Kidney (tissue), 13 donors: ENCODE measurements at regions not wholly inside any gene's neighbourhood (a gene's known extent, or its start where the extent isn't known, plus 50 kb on each side); places are given as distances from the start of the nearest gene placed in this dataset.

ENCODE experiments used
- DNase-seq, 5 donors: peaks; one replicate each; pipeline ENCODE4 v3.0.0-alpha.2; 2013 to 2020
- FAIRE-seq: peaks from 2 replicates; lab custom pipeline; 2012; peaks lifted over from hg19 to GRCh38; lab: Jason Lieb, UNC
- H3K27ac ChIP-seq, 2 donors: one replicate each; pipeline ENCODE4 v1.7.0; 2013; ENCODE audit warnings: low read depth in 2 of 2, low read length in 2 of 2, inconsistent platforms in 1 of 2
- H3K27me3 ChIP-seq: one replicate; pipeline ENCODE4 v1.7.1; 2013; ENCODE audit warnings: low read length, inconsistent platforms; ENCODE audit not compliant: control insufficient read depth, insufficient read depth
- H3K36me3 ChIP-seq, 3 donors: one replicate each; pipeline versions ENCODE4 v1.7.0 to v1.7.1; 2013; ENCODE audit warnings: low read length in 3 of 3, control low read depth in 1 of 3, inconsistent platforms in 1 of 3; ENCODE audit not compliant: insufficient read depth in 3 of 3, control insufficient read depth in 2 of 3
- H3K4me1 ChIP-seq, 3 donors: one replicate each; pipeline versions ENCODE4 v1.7.0 to v1.7.1; 2013; ENCODE audit warnings: low read length in 3 of 3, inconsistent platforms in 1 of 3, low read depth in 1 of 3; ENCODE audit not compliant: control insufficient read depth in 2 of 3, insufficient read depth in 2 of 3
- H3K4me3 ChIP-seq, 3 donors: one replicate each; pipeline versions ENCODE4 v1.7.0 to v1.8.1; 2013; ENCODE audit warnings: low read length in 3 of 3, control low read depth in 1 of 3, inconsistent platforms in 1 of 3
- H3K9ac ChIP-seq, 3 donors: one replicate each; pipeline versions ENCODE4 v1.7.0 to v1.7.1; 2013; ENCODE audit warnings: low read length in 3 of 3, control low read depth in 1 of 3, inconsistent platforms in 1 of 3
- H3K9me3 ChIP-seq, 3 donors: one replicate each; pipeline versions ENCODE4 v1.7.0 to v1.7.1; 2013; ENCODE audit warnings: low read length in 3 of 3, control low read depth in 1 of 3, inconsistent platforms in 1 of 3; ENCODE audit not compliant: control insufficient read depth in 2 of 3, insufficient read depth in 1 of 3
- CTCF ChIP-seq: IDR thresholded peaks from 3 replicates; pipeline ENCODE4 v1.5.1; 2012; ENCODE audit warnings: mild to moderate bottlenecking, moderate library complexity, borderline replicate concordance; ENCODE audit not compliant: insufficient read depth; ENCODE audit errors: extremely low read depth
- intact Hi-C: fragments of 100-400 bp; cut with DNase I; formaldehyde crosslinking; loops from one replicate; pipeline ENCODE4 v1.11.1; 2022
- donor health status: control.
- donor health status: control.
- donor health status: control.
- donor health status: control.
- donor health status: control.
- donor health status: DM: yes; HTN: yes; CAD: no.
- donor health status: Normal renal cell carcinoma (clear cell type).

- H3K4me3 ChIP-seq: no peak overlapping the region
- H3K9me3 ChIP-seq: no peaks in the 10 kb centered on the region
- no peak overlapping the region for H3K9ac ChIP-seq
- intact Hi-C loops: no loop called here
- no peaks in the 10 kb centered on the region for H3K36me3 ChIP-seq
- H3K27ac ChIP-seq: no peak overlapping the region
- FAIRE-seq (no peak), DNase-seq (peak in 3 of 5 donors; percentile 16 to 38 (median 33))
- no peak for TF ChIP-seq CTCF
- no peaks in the 10 kb centered on the region for H3K27me3 ChIP-seq
- H3K4me1 ChIP-seq: no peaks in the 10 kb centered on the region
These were observed 256.2 kb upstream of the SKOR2 start for GRCh38 chr18:47507651-47508050.

- Histone ChIP-seq H3K4me3 (no peak overlapping the region), H3K27ac (no peak overlapping the region), H3K9ac (no peak overlapping the region), H3K36me3 (no peaks in the 10 kb centered on the region), H3K27me3 (no peaks in the 10 kb centered on the region), H3K9me3 (no peaks in the 10 kb centered on the region), H3K4me1 (no peaks in the 10 kb centered on the region)
- intact Hi-C loops: no loop called here
- DNase-seq: peak in 1 of 5 donors; percentile 14
- FAIRE-seq: no peak
- TF ChIP-seq CTCF: no peak
These were observed 255.4 kb upstream of the SKOR2 start for GRCh38 chr18:47506897-47507296.

GRCh38 chr18:47501946-47502345, 250.5 kb upstream of the SKOR2 start:
- DNase-seq (no peak), FAIRE-seq (no peak)
- no peak for TF ChIP-seq CTCF
- no peak overlapping the region for H3K9ac ChIP-seq
- no peaks in the 10 kb centered on the region for H3K9me3 ChIP-seq
- no peak overlapping the region for H3K27ac ChIP-seq
- no peaks in the 10 kb centered on the region for H3K27me3 ChIP-seq
- H3K4me3 ChIP-seq: no peak overlapping the region
- H3K4me1 ChIP-seq: no peaks in the 10 kb centered on the region
- intact Hi-C loops: no loop called here
- H3K36me3 ChIP-seq: no peaks in the 10 kb centered on the region

- Histone ChIP-seq H3K4me1 (no peaks in the 10 kb centered on the region), H3K27me3 (no peaks in the 10 kb centered on the region), H3K9me3 (no peaks in the 10 kb centered on the region), H3K9ac (no peak overlapping the region), H3K27ac (no peak overlapping the region), H3K4me3 (no peak overlapping the region), H3K36me3 (no peaks in the 10 kb centered on the region)
- FAIRE-seq (no peak), DNase-seq (no peak)
- intact Hi-C loops: no loop called here
- no peak for TF ChIP-seq CTCF
These were observed 249.5 kb upstream of the SKOR2 start for GRCh38 chr18:47500930-47501329.
